ENCODE measurements at regions not wholly inside any gene's neighbourhood (a gene's known extent, or its start where the extent isn't known, plus 50 kb on each side); places are given as distances from the start of the nearest gene placed in this dataset.

DNA sequence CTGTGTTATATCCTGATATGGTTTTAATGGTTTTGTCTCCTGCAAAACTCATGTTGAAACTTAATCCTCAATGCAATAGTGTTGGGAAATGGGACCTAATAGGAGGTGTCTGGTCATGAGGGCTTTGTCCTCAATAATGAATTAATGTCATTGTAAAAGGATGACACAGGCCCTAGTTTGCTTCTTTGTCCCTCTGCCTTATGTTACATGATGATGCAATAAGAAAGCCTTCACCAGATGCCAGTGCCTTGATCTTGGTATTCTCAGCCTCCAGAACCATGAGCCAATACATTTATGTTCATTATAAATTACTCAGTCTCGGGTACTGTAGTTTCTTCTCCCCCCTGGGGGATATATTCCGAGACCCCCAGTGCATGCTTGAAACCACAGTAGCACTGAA lies 1247.4 kb upstream of the SORCS1 start:
- Histone ChIP-seq H2AFZ (ENCODE audit: low read length) (no peak overlapping the region), H3K36me3 (ENCODE audit: control insufficient read depth in 2 of 4, insufficient read depth in 4 of 4, low read length in 3 of 4) (no peaks in the 10 kb centered on the region), H3K14ac (ENCODE audit: insufficient read length) (no peak overlapping the region), H3K79me1 (ENCODE audit: low read depth, low read length) (no peaks in the 10 kb centered on the region), H3K27me3 (replicated peaks in 1 of 4; ENCODE audit: control insufficient read depth in 3 of 4, extremely low read depth in 1 of 4, insufficient read depth in 3 of 4, low read length in 3 of 4) (no peaks in the 10 kb centered on the region), H2BK5ac (ENCODE audit: low read depth, low read length) (no peak overlapping the region), H3K23ac (ENCODE audit: insufficient read length) (no peak overlapping the region), H4K8ac (ENCODE audit: extremely low read depth, insufficient read depth, low read length) (no peak overlapping the region), H3K4me2 (ENCODE audit: insufficient read depth in 1 of 2, low read depth in 2 of 2, low read length in 2 of 2) (no peak overlapping the region), H3K4ac (replicated peaks; ENCODE audit: insufficient read length, low read depth, low read length) (no peak overlapping the region), H2BK120ac (replicated peaks; ENCODE audit: low read depth, low read length) (no peak overlapping the region), H3K4me3 (ENCODE audit: extremely low read depth in 1 of 4, insufficient read depth in 2 of 4, low read depth in 3 of 4, low read length in 4 of 4) (no peak overlapping the region), H2BK20ac (ENCODE audit: low read length) (no peak overlapping the region), H4K5ac (ENCODE audit: insufficient read length, low read depth, low read length) (no peak overlapping the region), H3K18ac (ENCODE audit: extremely low read depth, low read length) (no peak overlapping the region), H3K4me1 (replicated peaks in 1 of 4; ENCODE audit: control insufficient read depth in 3 of 4, insufficient read depth in 4 of 4, low read length in 3 of 4) (no peaks in the 10 kb centered on the region), H3K9me3 (ENCODE audit: insufficient read depth in 2 of 2, low read depth in 1 of 2, low read length in 1 of 2) (no peaks in the 10 kb centered on the region), H3K79me2 (ENCODE audit: control insufficient read depth in 1 of 2, insufficient read depth in 2 of 2, low read length in 2 of 2) (no peaks in the 10 kb centered on the region), H2AK5ac (ENCODE audit: low read depth, low read length) (no peak overlapping the region), H2BK15ac (ENCODE audit: low read length) (no peak overlapping the region), H3K56ac (replicated peaks; ENCODE audit: insufficient read length, low read depth, low read length) (no peak overlapping the region), H3K9ac (replicated peaks in 1 of 4; ENCODE audit: extremely low read depth in 1 of 4, low read depth in 3 of 4, low read length in 3 of 4) (no peak overlapping the region), H4K91ac (replicated peaks; ENCODE audit: insufficient read length, low read length) (no peak overlapping the region), H3K27ac (ENCODE audit: low read depth, low read length) (no peak overlapping the region), H4K20me1 (replicated peaks in 1 of 2; ENCODE audit: control insufficient read depth in 1 of 2, insufficient read depth in 2 of 2, low read length in 2 of 2) (no peaks in the 10 kb centered on the region), H3K23me2 (ENCODE audit: low read depth, low read length) (no peaks in the 10 kb centered on the region), H2BK12ac (ENCODE audit: low read depth, low read length) (no peak overlapping the region)
- CTCF ChIA-PET (ENCODE audit: partially characterized antibody), result no interaction called here
- 97% methylated on average over 2 of the region's 2 CpGs; no CpG with 5 or more reads in 1 of the 2 experiments for WGBS, 2 experiments (ENCODE audit: extremely low coverage in 1 of 2, insufficient coverage in 1 of 2, insufficient read length in 1 of 2, insufficient replicate concordance in 2 of 2, low coverage in 1 of 2, low lambda C conversion rate in 2 of 2, missing lambda C conversion rate in 1 of 2)
- FAIRE-seq (no peak), DNase-seq (ENCODE audit: low read depth in 1 of 2, low spot score in 2 of 2) (no peak)
- POLR2A ChIA-PET (ENCODE audit: partially characterized antibody), result no interaction called here
- no peak for TF ChIP-seq POLR2AphosphoS5 (IDR thresholded peaks at IDR 0.05; ENCODE audit: low read depth, low read length)
- TF ChIP-seq KDM1A (IDR thresholded peaks at IDR 0.05; ENCODE audit: borderline replicate concordance, low read length), result no peak
